ENCODE measurements at regions not wholly inside any gene's neighbourhood (a gene's known extent, or its start where the extent isn't known, plus 50 kb on each side); places are given as distances from the start of the nearest gene placed in this dataset.

GRCh38 chr1:164983023-164983650, 373.4 kb downstream of the LMX1A start:
- no peaks in the 10 kb centered on the region for H3K36me3 Mint-ChIP-seq (ENCODE audit: low read depth)
- no peak overlapping the region for H3K4me3 Mint-ChIP-seq
- no peaks in the 10 kb centered on the region for H3K9me3 Mint-ChIP-seq
- H3K4me1 Mint-ChIP-seq: peaks cover 5% of the 10 kb centered on the region
- no peaks in the 10 kb centered on the region for H3K27me3 Mint-ChIP-seq (ENCODE audit: low read depth)
- TF ChIP-seq, protein P1, sequence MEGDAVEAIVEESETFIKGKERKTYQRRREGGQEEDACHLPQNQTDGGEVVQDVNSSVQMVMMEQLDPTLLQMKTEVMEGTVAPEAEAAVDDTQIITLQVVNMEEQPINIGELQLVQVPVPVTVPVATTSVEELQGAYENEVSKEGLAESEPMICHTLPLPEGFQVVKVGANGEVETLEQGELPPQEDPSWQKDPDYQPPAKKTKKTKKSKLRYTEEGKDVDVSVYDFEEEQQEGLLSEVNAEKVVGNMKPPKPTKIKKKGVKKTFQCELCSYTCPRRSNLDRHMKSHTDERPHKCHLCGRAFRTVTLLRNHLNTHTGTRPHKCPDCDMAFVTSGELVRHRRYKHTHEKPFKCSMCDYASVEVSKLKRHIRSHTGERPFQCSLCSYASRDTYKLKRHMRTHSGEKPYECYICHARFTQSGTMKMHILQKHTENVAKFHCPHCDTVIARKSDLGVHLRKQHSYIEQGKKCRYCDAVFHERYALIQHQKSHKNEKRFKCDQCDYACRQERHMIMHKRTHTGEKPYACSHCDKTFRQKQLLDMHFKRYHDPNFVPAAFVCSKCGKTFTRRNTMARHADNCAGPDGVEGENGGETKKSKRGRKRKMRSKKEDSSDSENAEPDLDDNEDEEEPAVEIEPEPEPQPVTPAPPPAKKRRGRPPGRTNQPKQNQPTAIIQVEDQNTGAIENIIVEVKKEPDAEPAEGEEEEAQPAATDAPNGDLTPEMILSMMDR (IDR thresholded peaks at IDR 0.05; ENCODE audit: unreplicated experiment in 3 of 3): no peak
- no peak overlapping the region for H3K27ac Mint-ChIP-seq

DNA sequence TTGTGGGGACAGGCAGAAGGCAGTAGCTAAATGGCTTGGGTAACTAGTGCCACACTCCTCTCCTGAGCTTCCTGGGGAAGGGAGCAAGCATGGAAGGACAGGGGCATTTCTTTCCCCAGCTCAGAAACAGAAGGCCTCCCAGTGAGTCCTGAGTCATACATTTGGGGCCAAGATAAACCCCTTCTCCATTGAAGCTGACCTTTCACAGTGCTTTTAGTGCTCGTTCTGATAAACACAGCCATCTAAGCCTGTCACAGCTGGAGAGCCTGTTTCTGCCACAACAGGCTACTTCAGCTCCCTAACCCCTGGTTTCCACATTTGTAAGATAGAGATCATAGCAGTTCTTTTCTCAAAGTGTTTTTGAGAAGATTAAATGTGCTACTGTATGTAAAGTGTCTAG, 374.0 kb downstream of the LMX1A start:
- Mint-ChIP-seq H3K27ac (no peak overlapping the region), H3K4me3 (no peak overlapping the region), H3K9me3 (no peaks in the 10 kb centered on the region), H3K27me3 (ENCODE audit: low read depth) (no peaks in the 10 kb centered on the region), H3K36me3 (ENCODE audit: low read depth) (no peaks in the 10 kb centered on the region), H3K4me1 (peaks cover 5% of the 10 kb centered on the region)
- TF ChIP-seq, protein P1 (IDR thresholded peaks at IDR 0.05; ENCODE audit: unreplicated experiment in 3 of 3): no peak

DNA sequence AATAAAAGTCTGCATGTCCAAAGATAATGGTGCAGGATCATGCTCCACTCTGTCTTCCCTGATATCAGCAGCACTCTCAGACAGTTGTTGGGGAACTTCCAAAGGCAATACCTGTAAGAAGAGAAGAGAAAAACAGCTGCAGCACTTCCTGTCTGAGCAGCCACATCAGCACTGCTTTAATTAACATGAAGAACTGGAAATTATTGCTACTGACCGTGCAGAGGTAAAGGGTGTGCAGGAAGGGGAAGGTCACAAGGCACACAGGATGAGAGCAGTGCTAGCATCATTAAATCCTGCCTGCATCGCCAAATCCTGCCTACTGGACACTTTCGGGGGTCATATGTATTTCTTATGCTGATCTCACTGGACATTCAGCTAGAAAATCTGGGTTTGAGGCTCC, 379.0 kb downstream of the LMX1A start:
- Mint-ChIP-seq H3K27me3 (ENCODE audit: low read depth) (peaks cover 3% of the 10 kb centered on the region), H3K4me1 (peaks cover 5% of the 10 kb centered on the region), H3K4me3 (no peak overlapping the region), H3K9me3 (no peaks in the 10 kb centered on the region), H3K36me3 (ENCODE audit: low read depth) (no peaks in the 10 kb centered on the region), H3K27ac (peak overlapping the region in 1 of 3 experiments; percentile 27)
- TF ChIP-seq, protein P1 (IDR thresholded peaks at IDR 0.05; ENCODE audit: unreplicated experiment in 3 of 3): no peak

- Mint-ChIP-seq H3K4me3 (no peak overlapping the region), H3K36me3 (ENCODE audit: low read depth) (no peaks in the 10 kb centered on the region), H3K9me3 (peaks cover 6% of the 10 kb centered on the region), H3K27me3 (ENCODE audit: low read depth) (peaks cover 3% of the 10 kb centered on the region), H3K27ac (no peak overlapping the region), H3K4me1 (no peaks in the 10 kb centered on the region)
- TF ChIP-seq, protein P1 (IDR thresholded peaks at IDR 0.05; ENCODE audit: unreplicated experiment in 3 of 3): no peak
Observed at GRCh38 chr1:164971921-164972415, 384.5 kb downstream of the LMX1A start.

- Mint-ChIP-seq H3K4me3 (no peak overlapping the region), H3K27me3 (ENCODE audit: low read depth) (peaks cover 3% of the 10 kb centered on the region), H3K9me3 (peaks cover 10% of the 10 kb centered on the region), H3K36me3 (ENCODE audit: low read depth) (no peaks in the 10 kb centered on the region), H3K4me1 (no peaks in the 10 kb centered on the region), H3K27ac (no peak overlapping the region)
- TF ChIP-seq, protein P1 (IDR thresholded peaks at IDR 0.05; ENCODE audit: unreplicated experiment in 3 of 3): no peak
Observed at GRCh38 chr1:164971391-164971790, 385.1 kb downstream of the LMX1A start.

- Mint-ChIP-seq H3K4me1 (no peaks in the 10 kb centered on the region), H3K9me3 (peaks cover 12% of the 10 kb centered on the region), H3K27ac (no peak overlapping the region), H3K36me3 (ENCODE audit: low read depth) (no peaks in the 10 kb centered on the region), H3K27me3 (ENCODE audit: low read depth) (no peaks in the 10 kb centered on the region), H3K4me3 (no peak overlapping the region)
- TF ChIP-seq, protein P1 (IDR thresholded peaks at IDR 0.05; ENCODE audit: unreplicated experiment in 3 of 3): no peak
Observed at GRCh38 chr1:164969253-164969652, 387.3 kb downstream of the LMX1A start.
